ENCODE measurements at regions not wholly inside any gene's neighbourhood (a gene's known extent, or its start where the extent isn't known, plus 50 kb on each side); places are given as distances from the start of the nearest gene placed in this dataset.

GRCh38 chr3:152104847-152105415, 163.8 kb upstream of the MBNL1 start:
- Histone ChIP-seq H3K27me3 (ENCODE audit: control insufficient read depth, insufficient read depth, low read length) (no peaks in the 10 kb centered on the region), H3K4me3 (ENCODE audit: low read depth, low read length) (no peak overlapping the region), H3K27ac (ENCODE audit: low read depth, low read length) (no peak overlapping the region), H3K9me3 (ENCODE audit: control insufficient read depth, insufficient read depth, low read length) (no peaks in the 10 kb centered on the region)
- CTCF ChIA-PET, result no interaction called here
- POLR2A ChIA-PET, result interaction anchor here (0.5 kb wide), 1 partner anchor 23 kb away, joined by 3 read pairs; no protein-coding TSS in a partner anchor
- TF ChIP-seq, protein P1, sequence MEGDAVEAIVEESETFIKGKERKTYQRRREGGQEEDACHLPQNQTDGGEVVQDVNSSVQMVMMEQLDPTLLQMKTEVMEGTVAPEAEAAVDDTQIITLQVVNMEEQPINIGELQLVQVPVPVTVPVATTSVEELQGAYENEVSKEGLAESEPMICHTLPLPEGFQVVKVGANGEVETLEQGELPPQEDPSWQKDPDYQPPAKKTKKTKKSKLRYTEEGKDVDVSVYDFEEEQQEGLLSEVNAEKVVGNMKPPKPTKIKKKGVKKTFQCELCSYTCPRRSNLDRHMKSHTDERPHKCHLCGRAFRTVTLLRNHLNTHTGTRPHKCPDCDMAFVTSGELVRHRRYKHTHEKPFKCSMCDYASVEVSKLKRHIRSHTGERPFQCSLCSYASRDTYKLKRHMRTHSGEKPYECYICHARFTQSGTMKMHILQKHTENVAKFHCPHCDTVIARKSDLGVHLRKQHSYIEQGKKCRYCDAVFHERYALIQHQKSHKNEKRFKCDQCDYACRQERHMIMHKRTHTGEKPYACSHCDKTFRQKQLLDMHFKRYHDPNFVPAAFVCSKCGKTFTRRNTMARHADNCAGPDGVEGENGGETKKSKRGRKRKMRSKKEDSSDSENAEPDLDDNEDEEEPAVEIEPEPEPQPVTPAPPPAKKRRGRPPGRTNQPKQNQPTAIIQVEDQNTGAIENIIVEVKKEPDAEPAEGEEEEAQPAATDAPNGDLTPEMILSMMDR (IDR thresholded peaks at IDR 0.05; ENCODE audit: low read depth, low read length), result no peak
- no peak for DNase-seq (ENCODE audit: low read depth, low spot score)

- ChIA-PET POLR2A (interaction anchor here (0.5 kb wide), 1 partner anchor 23 kb away, joined by 3 read pairs; no protein-coding TSS in a partner anchor), CTCF (no interaction called here)
- no peak overlapping the region for H3K27ac ChIP-seq (ENCODE audit: low read depth, low read length)
- H3K4me3 ChIP-seq (ENCODE audit: low read depth, low read length), result no peak overlapping the region
- DNase-seq (ENCODE audit: low read depth, low spot score), result no peak
- TF ChIP-seq, protein P1 (IDR thresholded peaks at IDR 0.05; ENCODE audit: low read depth, low read length), result no peak
- no peaks in the 10 kb centered on the region for H3K27me3 ChIP-seq (ENCODE audit: control insufficient read depth, insufficient read depth, low read length)
- H3K9me3 ChIP-seq (ENCODE audit: control insufficient read depth, insufficient read depth, low read length), result no peaks in the 10 kb centered on the region
These were observed 163.3 kb upstream of the MBNL1 start for GRCh38 chr3:152105446-152105845.

GRCh38 chr3:152109038-152109437, 159.7 kb upstream of the MBNL1 start:
- no peaks in the 10 kb centered on the region for H3K9me3 ChIP-seq (ENCODE audit: control insufficient read depth, insufficient read depth, low read length)
- ChIA-PET CTCF (interaction anchor here (1.0 to 2.3 kb wide), 2 partner anchors 37 to 335 kb away, joined by 3 to 8 read pairs; no protein-coding TSS in a partner anchor), POLR2A (interaction anchor here (0.5 kb wide), 1 partner anchor 298 kb away, joined by 6 read pairs; no protein-coding TSS in a partner anchor)
- H3K4me3 ChIP-seq (ENCODE audit: low read depth, low read length), result no peak overlapping the region
- TF ChIP-seq, protein P1 (IDR thresholded peaks at IDR 0.05; ENCODE audit: low read depth, low read length), result no peak
- no peak for DNase-seq (ENCODE audit: low read depth, low spot score)
- no peak overlapping the region for H3K27ac ChIP-seq (ENCODE audit: low read depth, low read length)
- no peaks in the 10 kb centered on the region for H3K27me3 ChIP-seq (ENCODE audit: control insufficient read depth, insufficient read depth, low read length)

DNA sequence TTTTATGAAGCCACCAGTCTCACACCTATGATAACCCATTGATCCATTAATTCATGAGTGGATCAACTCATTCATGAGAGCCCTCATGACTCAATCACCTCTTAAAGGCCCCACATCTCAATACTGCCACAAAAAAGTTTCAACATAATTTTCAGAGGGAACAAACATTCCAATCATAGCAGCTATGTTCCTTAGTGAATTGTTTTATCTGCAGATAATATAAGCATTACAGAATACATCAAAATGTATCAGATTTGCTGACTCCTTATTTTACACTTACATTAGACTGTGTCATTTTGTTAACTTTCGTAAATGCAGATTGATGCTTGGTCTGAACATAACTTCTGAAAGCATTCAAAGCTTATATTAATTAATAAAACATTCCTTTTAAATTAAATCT, 155.3 kb upstream of the MBNL1 start:
- TF ChIP-seq, protein P1 (IDR thresholded peaks at IDR 0.05; ENCODE audit: low read depth, low read length), result no peak
- CTCF ChIA-PET, result no interaction called here
- Histone ChIP-seq H3K4me3 (ENCODE audit: low read depth, low read length) (no peak overlapping the region), H3K27ac (ENCODE audit: low read depth, low read length) (no peak overlapping the region), H3K27me3 (ENCODE audit: control insufficient read depth, insufficient read depth, low read length) (no peaks in the 10 kb centered on the region), H3K9me3 (ENCODE audit: control insufficient read depth, insufficient read depth, low read length) (no peaks in the 10 kb centered on the region)
- no peak for DNase-seq (ENCODE audit: low read depth, low spot score)
- POLR2A ChIA-PET, result no interaction called here

GRCh38 chr3:152113992-152114651, 154.6 kb upstream of the MBNL1 start:
- H3K4me3 ChIP-seq (ENCODE audit: low read depth, low read length), result no peak overlapping the region
- no peaks in the 10 kb centered on the region for H3K9me3 ChIP-seq (ENCODE audit: control insufficient read depth, insufficient read depth, low read length)
- TF ChIP-seq, protein P1 (IDR thresholded peaks at IDR 0.05; ENCODE audit: low read depth, low read length), result no peak
- no peaks in the 10 kb centered on the region for H3K27me3 ChIP-seq (ENCODE audit: control insufficient read depth, insufficient read depth, low read length)
- no peak overlapping the region for H3K27ac ChIP-seq (ENCODE audit: low read depth, low read length)
- no peak for DNase-seq (ENCODE audit: low read depth, low spot score)
- ChIA-PET POLR2A (no interaction called here), CTCF (interaction anchor here (0.7 kb wide), 1 partner anchor 9 kb away, joined by 4 read pairs; no protein-coding TSS in a partner anchor)
